Liver (tissue), 8 donors: ENCODE measurements at regions not wholly inside any gene's neighbourhood (a gene's known extent, or its start where the extent isn't known, plus 50 kb on each side); places are given as distances from the start of the nearest gene placed in this dataset.

Experiments
- DNase-seq: peaks from one replicate; pipeline ENCODE4 v3.0.0-alpha.2; 2017; ENCODE audit warnings: low spot score
- H3K27ac ChIP-seq, 2 donors: one replicate each; pipeline ENCODE4 v1.7.0; 2013; ENCODE audit warnings: inconsistent platforms in 2 of 2, low read length in 2 of 2, control low read depth in 1 of 2, low read depth in 1 of 2, mild to moderate bottlenecking in 1 of 2
- H3K27me3 ChIP-seq, 4 donors: one replicate each; pipeline versions ENCODE4 v1.6.1 to v1.7.0; 2013; ENCODE audit warnings: low read length in 3 of 4, inconsistent platforms in 1 of 4, mild to moderate bottlenecking in 1 of 4, moderate library complexity in 1 of 4; ENCODE audit not compliant: control insufficient read depth in 4 of 4, insufficient read depth in 4 of 4
- H3K36me3 ChIP-seq, 4 donors: one replicate each; pipeline versions ENCODE4 v1.6.1 to v1.7.0; 2013; ENCODE audit warnings: low read length in 3 of 4, mild to moderate bottlenecking in 3 of 4, low read depth in 1 of 4, moderate library complexity in 1 of 4; ENCODE audit not compliant: control insufficient read depth in 4 of 4, insufficient read depth in 3 of 4
- H3K4me1 ChIP-seq, 4 donors: one replicate each; pipeline versions ENCODE4 v1.6.1 to v1.7.0; 2013; ENCODE audit warnings: low read length in 3 of 4, mild to moderate bottlenecking in 3 of 4, moderate library complexity in 1 of 4; ENCODE audit not compliant: control insufficient read depth in 4 of 4, insufficient read depth in 4 of 4
- H3K4me3 ChIP-seq, 3 donors: one replicate each; pipeline versions ENCODE4 v1.6.1 to v1.7.0; 2013; ENCODE audit warnings: low read length in 3 of 3, control low read depth in 1 of 3, low read depth in 1 of 3, mild to moderate bottlenecking in 1 of 3
- H3K9ac ChIP-seq, 2 donors: one replicate each; pipeline ENCODE4 v1.7.0; 2013; ENCODE audit warnings: low read length in 2 of 2, mild to moderate bottlenecking in 2 of 2, moderate library complexity in 2 of 2, control low read depth in 1 of 2, low read depth in 1 of 2
- H3K9me3 ChIP-seq, 4 donors: one replicate each; pipeline versions ENCODE4 v1.6.1 to v1.7.0; 2013; ENCODE audit warnings: low read length in 3 of 4; ENCODE audit not compliant: control insufficient read depth in 4 of 4
- ATF3 ChIP-seq: IDR thresholded peaks from 2 replicates; pipeline ENCODE4 v1.6.1; 2016; ENCODE audit warnings: antibody characterized with exemption
- CTCF ChIP-seq: fragments of 150-350 bp; IDR thresholded peaks from 2 replicates; pipeline ENCODE4 v1.5.1; 2017; ENCODE audit warnings: improper control_type of control experiment, low read depth, low read length; ENCODE audit not compliant: missing input control
- EGR1 ChIP-seq, 2 donors: IDR thresholded peaks; 2 replicates each; pipeline ENCODE4 v1.6.1; 2016 to 2018; ENCODE audit warnings: antibody characterized with exemption in 2 of 2, low read depth in 2 of 2
- FOXA1 ChIP-seq: IDR thresholded peaks from 2 replicates; pipeline ENCODE4 v1.6.1; 2016; ENCODE audit warnings: antibody characterized with exemption
- FOXA2 ChIP-seq: IDR thresholded peaks from 2 replicates; pipeline ENCODE4 v1.6.1; 2016; ENCODE audit warnings: antibody characterized with exemption
- GABPA ChIP-seq, 2 donors: IDR thresholded peaks in 1 of 2; conservative IDR thresholded peaks in 1 of 2; 2 replicates each; pipeline ENCODE4 v1.6.1; 2016; ENCODE audit warnings: antibody characterized with exemption in 2 of 2, mild to moderate bottlenecking in 1 of 2, moderate library complexity in 1 of 2
- HNF4A ChIP-seq, 2 donors: conservative IDR thresholded peaks; 2 replicates each; pipeline ENCODE4 v1.6.1; 2016; ENCODE audit warnings: antibody characterized with exemption in 2 of 2, mild to moderate bottlenecking in 2 of 2
- HNF4G ChIP-seq: IDR thresholded peaks from 2 replicates; pipeline ENCODE4 v1.6.1; 2016; ENCODE audit warnings: antibody characterized with exemption
- NR2F2 ChIP-seq: IDR thresholded peaks from 2 replicates; pipeline ENCODE4 v1.6.1; 2016; ENCODE audit warnings: antibody characterized with exemption
- RAD21 ChIP-seq, 2 donors: IDR thresholded peaks; 2 replicates each; pipeline ENCODE4 v1.6.1; 2016; ENCODE audit warnings: antibody characterized with exemption in 2 of 2, mild to moderate bottlenecking in 2 of 2
- RXRA ChIP-seq, 2 donors: IDR thresholded peaks; 2 replicates each; pipeline ENCODE4 v1.6.1; 2017 to 2018; ENCODE audit warnings: antibody characterized with exemption in 2 of 2, mild to moderate bottlenecking in 1 of 2
- SP1 ChIP-seq: IDR thresholded peaks from 2 replicates; pipeline ENCODE4 v1.6.1; 2018; ENCODE audit warnings: antibody characterized with exemption, mild to moderate bottlenecking
- TAF1 ChIP-seq: conservative IDR thresholded peaks from 2 replicates; pipeline ENCODE4 v1.6.1; 2016; ENCODE audit warnings: antibody characterized with exemption, mild to moderate bottlenecking
- YY1 ChIP-seq: IDR thresholded peaks from 2 replicates; pipeline ENCODE4 v1.6.1; 2016; ENCODE audit warnings: antibody characterized with exemption, mild to moderate bottlenecking
- WGBS: extraction: QIAGEN DNeasy Blood & Tissue Kit; methylation state at CpG from one replicate; pipeline ENCODE4 v1.1.7; 2013; 5-methylcytosine and 5-hydroxymethylcytosine counted together
- TF ChIP-seq, protein P1 (sequence below): IDR thresholded peaks from 2 replicates; pipeline ENCODE4 v1.6.1; 2016; ENCODE audit warnings: antibody characterized with exemption
- TF ChIP-seq, protein P2 (sequence below): IDR thresholded peaks from 2 replicates; pipeline ENCODE4 v1.6.1; 2016; ENCODE audit warnings: antibody characterized with exemption, mild to moderate bottlenecking
- TF ChIP-seq, protein P3 (sequence below): IDR thresholded peaks from 2 replicates; pipeline ENCODE4 v1.6.1; 2016; ENCODE audit warnings: antibody characterized with exemption
- donor health status: healthy.
- donor health status: healthy.
- donor health status: healthy.
- donor health status: healthy.
- donor health status: healthy.

DNA sequence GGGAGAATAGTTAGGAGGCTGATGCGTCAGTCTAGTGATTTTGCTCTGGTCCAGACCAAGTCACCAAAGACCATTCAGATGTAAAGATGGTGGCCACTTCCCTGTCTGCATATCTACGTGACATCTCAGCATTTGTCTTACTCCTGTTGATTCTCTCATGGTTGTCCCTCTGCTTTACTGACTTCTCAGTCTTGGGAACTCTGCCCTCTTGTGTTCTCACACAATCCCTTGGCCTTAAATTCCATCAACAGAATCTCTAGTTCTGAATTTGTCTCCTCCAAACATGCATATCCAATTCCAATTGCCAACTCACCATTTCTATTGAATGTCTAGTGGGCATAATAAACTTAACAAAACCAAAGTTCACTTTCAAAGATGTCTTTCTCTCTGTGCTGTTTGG, 147.8 kb downstream of the SLC24A2 start:
- WGBS: 65% methylated on average over 2 of the region's 2 CpGs
- Histone ChIP-seq H3K36me3 (no peaks in the 10 kb centered on the region), H3K4me3 (no peak overlapping the region), H3K4me1 (no peaks in the 10 kb centered on the region), H3K9ac (no peak overlapping the region), H3K27me3 (no peaks in the 10 kb centered on the region), H3K27ac (no peak overlapping the region), H3K9me3 (no peaks in the 10 kb centered on the region)
- TF ChIP-seq NR2F2: no peak
- TF ChIP-seq YY1: no peak
- no peak for TF ChIP-seq ATF3
- TF ChIP-seq GABPA (IDR thresholded peaks at IDR 0.05 in 1 of 2, conservative IDR thresholded peaks at IDR 0.05 in 1 of 2): no peak
- TF ChIP-seq FOXA2: no peak
- TF ChIP-seq, protein P1, sequence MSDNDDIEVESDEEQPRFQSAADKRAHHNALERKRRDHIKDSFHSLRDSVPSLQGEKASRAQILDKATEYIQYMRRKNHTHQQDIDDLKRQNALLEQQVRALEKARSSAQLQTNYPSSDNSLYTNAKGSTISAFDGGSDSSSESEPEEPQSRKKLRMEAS: no peak
- TF ChIP-seq CTCF: no peak
- no peak for DNase-seq

GRCh38 chr9:19640014-19640413, 148.8 kb downstream of the SLC24A2 start:
- Histone ChIP-seq H3K4me3 (no peak overlapping the region), H3K9ac (no peak overlapping the region), H3K27ac (no peak overlapping the region), H3K4me1 (no peaks in the 10 kb centered on the region), H3K36me3 (no peaks in the 10 kb centered on the region), H3K27me3 (no peaks in the 10 kb centered on the region), H3K9me3 (no peaks in the 10 kb centered on the region)
- DNase-seq: no peak
- TF ChIP-seq TAF1 (no peak), HNF4A (conservative IDR thresholded peaks at IDR 0.05) (no peak), SP1 (no peak), NR2F2 (no peak), GABPA (IDR thresholded peaks at IDR 0.05 in 1 of 2, conservative IDR thresholded peaks at IDR 0.05 in 1 of 2) (no peak), RAD21 (IDR thresholded peaks at IDR 0.05) (no peak), EGR1 (IDR thresholded peaks at IDR 0.05; ENCODE audit: low read depth in 2 of 2) (no peak), FOXA1 (no peak), ATF3 (no peak), RXRA (IDR thresholded peaks at IDR 0.05) (no peak), HNF4G (no peak), YY1 (no peak)
- TF ChIP-seq, protein P1: no peak
- TF ChIP-seq, protein P2, sequence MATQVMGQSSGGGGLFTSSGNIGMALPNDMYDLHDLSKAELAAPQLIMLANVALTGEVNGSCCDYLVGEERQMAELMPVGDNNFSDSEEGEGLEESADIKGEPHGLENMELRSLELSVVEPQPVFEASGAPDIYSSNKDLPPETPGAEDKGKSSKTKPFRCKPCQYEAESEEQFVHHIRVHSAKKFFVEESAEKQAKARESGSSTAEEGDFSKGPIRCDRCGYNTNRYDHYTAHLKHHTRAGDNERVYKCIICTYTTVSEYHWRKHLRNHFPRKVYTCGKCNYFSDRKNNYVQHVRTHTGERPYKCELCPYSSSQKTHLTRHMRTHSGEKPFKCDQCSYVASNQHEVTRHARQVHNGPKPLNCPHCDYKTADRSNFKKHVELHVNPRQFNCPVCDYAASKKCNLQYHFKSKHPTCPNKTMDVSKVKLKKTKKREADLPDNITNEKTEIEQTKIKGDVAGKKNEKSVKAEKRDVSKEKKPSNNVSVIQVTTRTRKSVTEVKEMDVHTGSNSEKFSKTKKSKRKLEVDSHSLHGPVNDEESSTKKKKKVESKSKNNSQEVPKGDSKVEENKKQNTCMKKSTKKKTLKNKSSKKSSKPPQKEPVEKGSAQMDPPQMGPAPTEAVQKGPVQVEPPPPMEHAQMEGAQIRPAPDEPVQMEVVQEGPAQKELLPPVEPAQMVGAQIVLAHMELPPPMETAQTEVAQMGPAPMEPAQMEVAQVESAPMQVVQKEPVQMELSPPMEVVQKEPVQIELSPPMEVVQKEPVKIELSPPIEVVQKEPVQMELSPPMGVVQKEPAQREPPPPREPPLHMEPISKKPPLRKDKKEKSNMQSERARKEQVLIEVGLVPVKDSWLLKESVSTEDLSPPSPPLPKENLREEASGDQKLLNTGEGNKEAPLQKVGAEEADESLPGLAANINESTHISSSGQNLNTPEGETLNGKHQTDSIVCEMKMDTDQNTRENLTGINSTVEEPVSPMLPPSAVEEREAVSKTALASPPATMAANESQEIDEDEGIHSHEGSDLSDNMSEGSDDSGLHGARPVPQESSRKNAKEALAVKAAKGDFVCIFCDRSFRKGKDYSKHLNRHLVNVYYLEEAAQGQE: no peak
- TF ChIP-seq, protein P3, sequence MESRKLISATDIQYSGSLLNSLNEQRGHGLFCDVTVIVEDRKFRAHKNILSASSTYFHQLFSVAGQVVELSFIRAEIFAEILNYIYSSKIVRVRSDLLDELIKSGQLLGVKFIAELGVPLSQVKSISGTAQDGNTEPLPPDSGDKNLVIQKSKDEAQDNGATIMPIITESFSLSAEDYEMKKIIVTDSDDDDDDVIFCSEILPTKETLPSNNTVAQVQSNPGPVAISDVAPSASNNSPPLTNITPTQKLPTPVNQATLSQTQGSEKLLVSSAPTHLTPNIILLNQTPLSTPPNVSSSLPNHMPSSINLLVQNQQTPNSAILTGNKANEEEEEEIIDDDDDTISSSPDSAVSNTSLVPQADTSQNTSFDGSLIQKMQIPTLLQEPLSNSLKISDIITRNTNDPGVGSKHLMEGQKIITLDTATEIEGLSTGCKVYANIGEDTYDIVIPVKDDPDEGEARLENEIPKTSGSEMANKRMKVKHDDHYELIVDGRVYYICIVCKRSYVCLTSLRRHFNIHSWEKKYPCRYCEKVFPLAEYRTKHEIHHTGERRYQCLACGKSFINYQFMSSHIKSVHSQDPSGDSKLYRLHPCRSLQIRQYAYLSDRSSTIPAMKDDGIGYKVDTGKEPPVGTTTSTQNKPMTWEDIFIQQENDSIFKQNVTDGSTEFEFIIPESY: no peak
